H1 (cell line): ENCODE measurements at regions not wholly inside any gene's neighbourhood (a gene's known extent, or its start where the extent isn't known, plus 50 kb on each side); places are given as distances from the start of the nearest gene placed in this dataset.

Source experiments
- ATF2 ChIP-seq: IDR thresholded peaks from 2 replicates; pipeline ENCODE4 v1.6.1; 2012; ENCODE audit warnings: low read length, inconsistent platforms
- CTCF ChIP-seq, 3 experiments: IDR thresholded peaks; 1 replicate in 2 of 3; 2 replicates in 1 of 3; pipeline versions ENCODE4 v1.5.1 to v1.6.1; 2011; ENCODE audit warnings: low read length in 3 of 3, mild to moderate bottlenecking in 3 of 3, inconsistent platforms in 2 of 3, low read depth in 1 of 3, moderate library complexity in 1 of 3; ENCODE audit not compliant: insufficient read depth in 1 of 3; ENCODE audit errors: control extremely low read depth in 1 of 3
- EZH2 ChIP-seq: fragments of 200-600 bp; sonication (generic); IDR thresholded peaks from 2 replicates; pipeline ENCODE4 v1.7.1; 2012; ENCODE audit warnings: low read depth, mild to moderate bottlenecking, moderate library complexity, low read length, inconsistent platforms; ENCODE audit not compliant: severe bottlenecking
- JUN ChIP-seq: IDR thresholded peaks from 2 replicates; pipeline ENCODE4 v1.6.1; 2011; ENCODE audit warnings: low read depth, mild to moderate bottlenecking, improper control_type of control experiment, low read length
- MAFK ChIP-seq: IDR thresholded peaks from 2 replicates; pipeline ENCODE4 v1.6.1; 2012; ENCODE audit warnings: low read depth, mild to moderate bottlenecking, improper control_type of control experiment, low read length
- NRF1 ChIP-seq: IDR thresholded peaks from 2 replicates; pipeline ENCODE4 v1.6.1; 2011; ENCODE audit warnings: mild to moderate bottlenecking, low read depth, low read length, improper control_type of control experiment
- POLR2A ChIP-seq, 2 experiments: IDR thresholded peaks; 1 replicate in 1 of 2; 2 replicates in 1 of 2; pipeline ENCODE4 v1.6.1; 2011; ENCODE audit warnings: low read depth in 2 of 2, low read length in 2 of 2, mild to moderate bottlenecking in 2 of 2; ENCODE audit errors: control extremely low read depth in 1 of 2
- POLR2AphosphoS5 ChIP-seq: IDR thresholded peaks from 2 replicates; pipeline ENCODE4 v1.6.1; 2011; ENCODE audit warnings: low read depth, low read length
- SUZ12 ChIP-seq: fragments of 200-600 bp; sonication (generic); IDR thresholded peaks from 2 replicates; pipeline ENCODE4 v1.6.1; 2012; ENCODE audit warnings: mild to moderate bottlenecking, inconsistent platforms, low read length, moderate library complexity, mixed read lengths
- ZNF274 ChIP-seq: IDR thresholded peaks from 2 replicates; pipeline ENCODE4 v1.7.0; 2012; ENCODE audit warnings: low read length, borderline replicate concordance; ENCODE audit errors: extremely low read depth

GRCh38 chr12:17142856-17143255 lies 536.9 kb upstream of the LMO3 start:
- TF ChIP-seq CTCF (IDR thresholded peaks at IDR 0.05; ENCODE audit: control extremely low read depth in 1 of 3, insufficient read depth in 1 of 3, low read depth in 1 of 3, low read length in 3 of 3), result no peak
- no peak for TF ChIP-seq POLR2A (IDR thresholded peaks at IDR 0.05; ENCODE audit: control extremely low read depth in 1 of 2, low read depth in 2 of 2, low read length in 2 of 2)
- no peak for TF ChIP-seq ATF2
- TF ChIP-seq SUZ12, result no peak
- TF ChIP-seq POLR2AphosphoS5, result no peak
- no peak for TF ChIP-seq MAFK
- TF ChIP-seq NRF1, result no peak
- no peak for TF ChIP-seq ZNF274
- TF ChIP-seq JUN, result no peak
- TF ChIP-seq EZH2, result no peak
